ENCODE measurements at regions not wholly inside any gene's neighbourhood (a gene's known extent, or its start where the extent isn't known, plus 50 kb on each side); places are given as distances from the start of the nearest gene placed in this dataset.

GRCh38 chr1:65505547-65506300 lies 85.3 kb downstream of the LEPR start:
- DNase-seq (ENCODE audit: low spot score), result no peak
- Histone ChIP-seq H3K36me3 (no peaks in the 10 kb centered on the region), H3K4me1 (no peaks in the 10 kb centered on the region), H3K27me3 (no peaks in the 10 kb centered on the region), H3K9ac (no peak overlapping the region), H3K79me2 (ENCODE audit: low read depth) (no peaks in the 10 kb centered on the region), H3K27ac (no peak overlapping the region), H3F3A (ENCODE audit: low read depth) (no peaks in the 10 kb centered on the region), H3K9me3 (ENCODE audit: low read depth) (no peaks in the 10 kb centered on the region), H2AFZ (replicated peaks) (no peak overlapping the region), H4K20me1 (ENCODE audit: low read depth) (no peaks in the 10 kb centered on the region), H3K4me3 (no peak overlapping the region), H3K4me2 (no peak overlapping the region)
- H3K9me3 Mint-ChIP-seq, result no peaks in the 10 kb centered on the region
- no peaks in the 10 kb centered on the region for H3K4me1 Mint-ChIP-seq
- TF ChIP-seq EZH2phosphoT487 (IDR thresholded peaks at IDR 0.05) (no peak), EZH2 (IDR thresholded peaks at IDR 0.05) (no peak), CTCF (IDR thresholded peaks at IDR 0.05) (no peak)
- no peak overlapping the region for H3K27ac Mint-ChIP-seq
- no peaks in the 10 kb centered on the region for H3K27me3 Mint-ChIP-seq (ENCODE audit: insufficient read depth, low read depth)
- H3K4me3 Mint-ChIP-seq, result no peak overlapping the region
- no peaks in the 10 kb centered on the region for H3K36me3 Mint-ChIP-seq

GRCh38 chr1:65508051-65508450 lies 87.6 kb downstream of the LEPR start:
- no peak overlapping the region for H2AFZ ChIP-seq (replicated peaks)
- TF ChIP-seq EZH2 (IDR thresholded peaks at IDR 0.05) (no peak), CTCF (IDR thresholded peaks at IDR 0.05) (no peak)
- H3K27me3 ChIP-seq, result no peaks in the 10 kb centered on the region
- H3K9ac ChIP-seq, result no peak overlapping the region
- no peaks in the 10 kb centered on the region for H3K36me3 Mint-ChIP-seq
- H3K9me3 Mint-ChIP-seq, result no peaks in the 10 kb centered on the region
- DNase-seq (ENCODE audit: low spot score), result no peak
- H3K36me3 ChIP-seq, result no peaks in the 10 kb centered on the region
- peaks cover 2% of the 10 kb centered on the region for H3K27me3 Mint-ChIP-seq (ENCODE audit: insufficient read depth, low read depth)
- no peak overlapping the region for H3K4me3 ChIP-seq
- no peaks in the 10 kb centered on the region for H3K79me2 ChIP-seq (ENCODE audit: low read depth)
- no peak overlapping the region for H3K27ac Mint-ChIP-seq
- H4K20me1 ChIP-seq (ENCODE audit: low read depth), result no peaks in the 10 kb centered on the region
- no peaks in the 10 kb centered on the region for H3F3A ChIP-seq (ENCODE audit: low read depth)
- H3K9me3 ChIP-seq (ENCODE audit: low read depth), result no peaks in the 10 kb centered on the region
- H3K4me1 ChIP-seq, result no peaks in the 10 kb centered on the region
- no peak overlapping the region for H3K4me3 Mint-ChIP-seq
- H3K4me2 ChIP-seq, result no peak overlapping the region
- H3K4me1 Mint-ChIP-seq, result no peaks in the 10 kb centered on the region
- H3K27ac ChIP-seq, result no peak overlapping the region

- no peaks in the 10 kb centered on the region for H3F3A ChIP-seq (ENCODE audit: low read depth)
- Mint-ChIP-seq H3K27me3 (ENCODE audit: insufficient read depth, low read depth) (peaks cover 3% of the 10 kb centered on the region), H3K9me3 (no peaks in the 10 kb centered on the region), H3K36me3 (no peaks in the 10 kb centered on the region), H3K27ac (no peak overlapping the region), H3K4me1 (no peaks in the 10 kb centered on the region), H3K4me3 (no peak overlapping the region)
- H3K4me1 ChIP-seq, result no peaks in the 10 kb centered on the region
- no peak overlapping the region for H2AFZ ChIP-seq (replicated peaks)
- no peak overlapping the region for H3K27ac ChIP-seq
- no peaks in the 10 kb centered on the region for H3K27me3 ChIP-seq
- H3K4me3 ChIP-seq, result no peak overlapping the region
- H3K36me3 ChIP-seq, result no peaks in the 10 kb centered on the region
- DNase-seq (ENCODE audit: low spot score), result no peak
- no peaks in the 10 kb centered on the region for H3K9me3 ChIP-seq (ENCODE audit: low read depth)
- no peaks in the 10 kb centered on the region for H3K79me2 ChIP-seq (ENCODE audit: low read depth)
- TF ChIP-seq CTCF (IDR thresholded peaks at IDR 0.05), result no peak
- no peak for TF ChIP-seq EZH2phosphoT487 (IDR thresholded peaks at IDR 0.05)
- TF ChIP-seq EZH2 (IDR thresholded peaks at IDR 0.05), result no peak
- no peak overlapping the region for H3K9ac ChIP-seq
- H3K4me2 ChIP-seq, result no peak overlapping the region
- H4K20me1 ChIP-seq (ENCODE audit: low read depth), result no peaks in the 10 kb centered on the region
These were observed 89.6 kb downstream of the LEPR start for GRCh38 chr1:65509912-65510680.

Measured in neural progenitor cell (in vitro differentiated cells).